HUES6 (cell line): ENCODE measurements at regions not wholly inside any gene's neighbourhood (a gene's known extent, or its start where the extent isn't known, plus 50 kb on each side); places are given as distances from the start of the nearest gene placed in this dataset.
"Not testable (repeated sequence)": the region's sequence is repeated elsewhere in the genome, so short reads cannot be mapped to it uniquely, and the experiment has no call there.

ENCODE experiments used
- H3K27ac ChIP-seq: 2 replicates; pipeline ENCODE4 v1.7.0; 2013; ENCODE audit warnings: low read depth, mild to moderate bottlenecking, low read length, inconsistent platforms
- H3K27me3 ChIP-seq: 2 replicates; pipeline ENCODE4 v1.6.1; 2013; ENCODE audit warnings: low read length; ENCODE audit not compliant: control insufficient read depth, insufficient read depth
- H3K36me3 ChIP-seq: 2 replicates; pipeline ENCODE4 v1.6.1; 2013; ENCODE audit warnings: low read length; ENCODE audit not compliant: control insufficient read depth, insufficient read depth
- H3K4me1 ChIP-seq: 2 replicates; pipeline ENCODE4 v1.6.1; 2013; ENCODE audit warnings: low read length; ENCODE audit not compliant: control insufficient read depth, insufficient read depth
- H3K4me3 ChIP-seq: 2 replicates; pipeline ENCODE4 v1.5.1; 2013; ENCODE audit warnings: low read depth, low read length
- H3K9ac ChIP-seq: one replicate; pipeline ENCODE4 v1.6.1; 2013; ENCODE audit warnings: mild to moderate bottlenecking, low read length
- H3K9me3 ChIP-seq: 2 replicates; pipeline ENCODE4 v1.6.1; 2013; ENCODE audit warnings: low read depth, low read length; ENCODE audit not compliant: control insufficient read depth, insufficient read depth

DNA sequence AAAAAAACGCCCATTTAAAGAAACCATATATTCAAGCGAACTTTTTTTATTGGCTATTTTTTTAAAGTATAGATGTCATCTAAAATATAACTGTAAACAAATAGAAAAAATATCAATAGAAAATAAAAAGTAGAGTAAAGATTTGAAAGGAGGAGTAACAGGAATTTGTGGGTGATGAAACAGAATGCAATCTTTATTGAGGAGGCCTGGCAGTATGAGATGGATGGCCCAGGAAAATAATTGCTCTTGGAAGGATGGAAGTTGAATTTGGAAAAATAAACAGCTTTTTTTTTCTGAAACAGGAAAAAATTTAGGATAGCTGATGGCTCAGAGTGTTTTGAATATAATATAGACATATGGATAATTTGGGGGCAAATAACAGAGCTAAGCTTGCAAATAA, 219.0 kb downstream of the CASP12 start:
- H3K9me3 ChIP-seq: peaks cover 8% of the 10 kb centered on the region; the same call in 1 of the 2 replicates
- no peak overlapping the region for H3K4me3 ChIP-seq
- no peaks in the 10 kb centered on the region for H3K36me3 ChIP-seq
- no peak overlapping the region for H3K9ac ChIP-seq
- peaks cover 20% of the 10 kb centered on the region for H3K4me1 ChIP-seq
- no peaks in the 10 kb centered on the region for H3K27me3 ChIP-seq
- peak overlapping the region; percentile 67; the same call in 1 of the 2 replicates for H3K27ac ChIP-seq

DNA sequence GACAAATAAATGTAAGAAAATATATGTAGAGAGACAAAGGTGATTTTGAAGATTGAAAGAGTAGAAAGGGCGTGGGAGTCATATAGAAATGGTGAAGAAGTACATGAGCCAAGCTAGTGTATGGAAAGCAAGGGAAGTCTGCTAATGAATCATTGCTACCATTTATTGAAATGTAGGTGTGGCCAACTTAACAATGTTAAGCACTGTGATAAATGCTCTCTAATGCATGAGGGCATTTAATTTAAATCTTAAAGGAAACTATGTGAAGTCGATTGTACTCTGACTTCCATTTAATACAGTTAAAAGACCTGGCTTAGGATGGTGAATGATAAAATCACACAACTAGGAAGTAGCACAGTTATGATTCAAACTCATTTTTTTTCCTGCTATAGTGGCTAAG, 219.9 kb downstream of the CASP12 start:
- H3K9me3 ChIP-seq: peaks cover 8% of the 10 kb centered on the region; the same call in 1 of the 2 replicates
- no peaks in the 10 kb centered on the region for H3K36me3 ChIP-seq
- H3K9ac ChIP-seq: no peak overlapping the region
- H3K27me3 ChIP-seq: no peaks in the 10 kb centered on the region
- H3K4me1 ChIP-seq: peaks cover 20% of the 10 kb centered on the region
- H3K27ac ChIP-seq: peak overlapping the region; percentile 59; the same call in 1 of the 2 replicates
- H3K4me3 ChIP-seq: no peak overlapping the region

DNA sequence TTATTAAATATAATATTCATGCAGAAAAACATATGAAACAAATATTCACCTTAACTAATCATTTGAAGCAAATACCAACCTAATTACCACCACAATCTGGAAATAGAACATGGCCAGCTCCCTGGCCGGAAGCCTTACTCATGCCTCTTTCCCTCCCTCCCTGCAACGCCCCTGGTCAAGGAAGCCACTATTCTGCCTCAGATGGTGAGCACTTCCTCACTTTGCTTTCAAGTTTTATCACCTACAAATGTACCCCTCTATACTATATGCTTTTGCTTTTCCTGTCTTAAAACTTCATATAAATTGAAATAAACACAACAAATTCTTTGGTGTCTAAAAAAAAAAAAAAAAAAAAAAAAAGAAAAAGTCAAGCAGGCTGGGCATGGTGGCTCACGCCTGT, 221.2 kb downstream of the CASP12 start:
- not testable (repeated sequence) for H3K9ac ChIP-seq, H3K36me3 ChIP-seq, H3K27me3 ChIP-seq, H3K27ac ChIP-seq, H3K4me3 ChIP-seq
- Histone ChIP-seq H3K9me3 (peaks cover 11% of the 10 kb centered on the region; the same call in 1 of the 2 replicates), H3K4me1 (peaks cover 20% of the 10 kb centered on the region)

DNA sequence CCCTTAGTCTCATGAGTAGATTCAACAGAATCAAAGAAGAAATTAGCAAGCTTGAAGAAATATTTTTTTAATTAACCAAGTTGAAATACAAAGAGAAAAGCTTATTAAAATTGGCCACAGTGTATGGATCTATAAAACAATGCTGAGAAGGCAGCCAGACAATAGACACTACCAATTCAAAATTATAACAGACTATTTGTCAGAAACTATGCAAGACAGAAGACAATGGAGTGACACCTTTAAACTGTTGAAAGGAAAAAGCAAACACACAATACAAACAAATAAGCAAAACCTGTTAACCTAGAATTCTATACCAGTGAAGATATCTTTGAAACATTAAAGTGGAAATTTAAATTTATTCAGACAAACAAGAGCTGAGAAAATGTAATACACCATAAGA, 225.4 kb downstream of the CASP12 start:
- no peaks in the 10 kb centered on the region for H3K36me3 ChIP-seq
- H3K9ac ChIP-seq: no peak overlapping the region
- no peaks in the 10 kb centered on the region; the same call in 1 of the 2 replicates for H3K4me1 ChIP-seq
- no peak overlapping the region for H3K27ac ChIP-seq
- H3K27me3 ChIP-seq: no peaks in the 10 kb centered on the region
- no peak overlapping the region for H3K4me3 ChIP-seq
- peaks cover 12% of the 10 kb centered on the region; the same call in 1 of the 2 replicates for H3K9me3 ChIP-seq

DNA sequence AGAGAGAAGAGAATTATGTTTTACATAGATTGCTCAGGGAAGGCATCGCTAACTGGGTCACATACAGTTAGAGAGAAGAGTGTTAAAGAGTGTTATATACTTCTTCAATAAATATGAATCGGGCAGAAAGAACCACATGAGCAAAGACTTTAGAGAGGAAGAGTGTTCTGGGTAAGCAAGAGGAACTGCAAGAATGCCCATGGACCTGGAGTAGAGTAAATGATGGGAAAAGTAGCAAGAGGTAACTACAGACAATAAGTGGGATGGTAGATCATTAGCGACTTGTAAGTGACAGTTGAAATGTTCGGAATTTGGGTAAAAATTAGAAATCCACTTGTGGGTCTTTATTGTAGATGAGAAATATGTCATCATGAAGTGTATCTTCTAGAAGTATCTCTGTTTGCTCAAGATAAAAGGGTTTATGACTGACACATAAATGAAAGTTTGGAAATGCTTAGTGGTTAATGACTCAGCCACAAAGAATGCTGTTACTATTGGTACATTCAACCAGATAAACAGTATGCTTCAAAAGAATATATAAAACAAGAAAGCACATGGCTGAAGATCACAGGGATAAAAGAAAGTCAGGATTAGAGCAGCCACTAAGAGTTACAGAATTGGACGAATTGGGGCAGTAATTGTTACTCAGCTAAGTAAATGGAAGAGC, 229.3 kb downstream of the CASP12 start:
- H3K27ac ChIP-seq: no peak overlapping the region
- no peaks in the 10 kb centered on the region for H3K27me3 ChIP-seq
- H3K9me3 ChIP-seq: peaks cover 4% of the 10 kb centered on the region; the same call in 1 of the 2 replicates
- H3K9ac ChIP-seq: no peak overlapping the region
- no peaks in the 10 kb centered on the region for H3K36me3 ChIP-seq
- H3K4me1 ChIP-seq: no peaks in the 10 kb centered on the region; the same call in 1 of the 2 replicates
- H3K4me3 ChIP-seq: no peak overlapping the region

DNA sequence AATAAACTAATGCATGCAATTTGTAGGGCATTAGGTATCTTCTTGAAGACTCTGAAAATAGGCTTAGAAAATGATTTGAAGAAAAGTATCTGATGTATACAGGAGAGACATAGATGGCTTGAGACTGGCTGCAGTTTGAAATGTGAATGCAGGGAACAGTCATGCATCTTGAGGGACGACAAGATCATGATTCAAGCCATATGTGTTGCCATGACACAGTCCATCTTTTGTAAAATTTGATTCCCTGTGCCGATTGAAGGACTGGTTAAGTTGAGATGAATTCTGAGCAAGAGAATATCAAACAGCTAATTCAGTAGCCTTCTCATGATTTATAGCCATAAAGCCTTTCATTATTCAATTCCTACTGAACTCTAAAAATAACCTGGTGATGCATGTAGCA, 231.6 kb downstream of the CASP12 start:
- Histone ChIP-seq H3K4me1 (no peaks in the 10 kb centered on the region; the same call in 1 of the 2 replicates), H3K9me3 (no peaks in the 10 kb centered on the region), H3K36me3 (no peaks in the 10 kb centered on the region), H3K27ac (no peak overlapping the region), H3K9ac (no peak overlapping the region), H3K27me3 (no peaks in the 10 kb centered on the region), H3K4me3 (no peak overlapping the region)

DNA sequence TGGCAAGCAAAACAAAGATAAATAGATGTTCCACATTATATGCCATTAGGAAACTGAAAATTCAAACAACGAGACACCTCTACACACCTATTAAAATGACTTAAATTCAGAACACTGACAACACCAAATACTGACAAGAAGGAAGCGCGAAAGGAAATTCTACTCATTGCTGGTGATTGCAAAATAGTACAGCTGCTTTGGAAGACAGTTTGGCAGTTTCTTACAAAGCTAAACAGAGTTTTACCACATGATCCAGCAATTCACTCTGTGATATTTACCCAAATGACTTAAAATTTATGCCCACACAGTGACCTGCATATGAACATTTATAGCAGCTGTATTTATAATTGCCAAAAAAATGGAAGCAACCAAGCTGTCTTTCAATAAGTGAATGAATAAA, 232.6 kb downstream of the CASP12 start:
- H3K36me3 ChIP-seq: no peaks in the 10 kb centered on the region
- H3K4me3 ChIP-seq: no peak overlapping the region
- H3K4me1 ChIP-seq: no peaks in the 10 kb centered on the region
- H3K27me3 ChIP-seq: no peaks in the 10 kb centered on the region
- H3K9me3 ChIP-seq: no peaks in the 10 kb centered on the region
- H3K9ac ChIP-seq: no peak overlapping the region
- H3K27ac ChIP-seq: no peak overlapping the region

DNA sequence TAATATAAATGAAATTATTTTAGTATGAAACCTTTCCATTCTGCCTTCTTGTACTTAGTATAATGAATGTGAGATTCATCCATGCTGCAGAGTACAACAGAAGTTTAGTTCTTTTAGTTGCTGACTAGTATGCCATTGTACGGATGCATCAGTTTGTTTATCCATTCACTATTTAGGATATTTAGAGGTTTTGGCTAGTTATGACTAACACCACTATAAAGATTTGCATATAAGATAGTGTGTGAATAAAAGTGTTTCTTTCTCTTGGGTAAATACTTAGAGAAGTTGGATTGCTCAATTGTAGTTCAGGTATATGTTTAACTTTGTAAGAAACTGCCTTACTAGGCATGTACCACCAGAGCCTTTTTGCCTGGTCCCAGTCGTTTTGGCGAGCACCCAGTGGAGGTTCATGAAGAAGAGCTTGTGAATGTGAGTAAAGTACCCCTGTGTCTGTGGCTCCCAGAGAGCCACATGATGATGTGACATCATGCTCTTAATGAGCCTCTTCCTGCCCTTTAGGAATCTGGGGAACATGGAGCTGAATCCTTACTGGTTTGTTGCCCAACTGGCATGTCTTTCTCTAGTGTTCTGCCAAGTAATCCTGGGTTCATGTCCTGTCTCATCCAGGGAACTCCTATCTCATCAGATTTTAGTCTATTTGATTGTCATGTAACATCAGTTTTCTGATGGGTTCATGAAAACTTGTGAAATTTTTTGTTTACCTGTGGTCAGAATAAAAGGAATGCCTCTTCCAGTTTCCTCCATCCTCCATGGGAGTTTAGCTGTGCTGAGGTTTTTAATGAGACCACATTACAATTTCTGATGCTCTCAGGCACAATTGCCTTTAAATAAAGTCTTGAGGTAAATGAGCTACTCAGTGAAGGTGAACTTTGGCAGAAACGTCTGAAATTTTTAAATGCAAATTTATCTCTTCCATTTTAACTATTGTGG, 234.8 kb downstream of the CASP12 start:
- no peak overlapping the region for H3K4me3 ChIP-seq
- no peak overlapping the region for H3K27ac ChIP-seq
- H3K9ac ChIP-seq: no peak overlapping the region
- no peaks in the 10 kb centered on the region for H3K27me3 ChIP-seq
- no peaks in the 10 kb centered on the region for H3K9me3 ChIP-seq
- H3K36me3 ChIP-seq: no peaks in the 10 kb centered on the region
- H3K4me1 ChIP-seq: no peaks in the 10 kb centered on the region

DNA sequence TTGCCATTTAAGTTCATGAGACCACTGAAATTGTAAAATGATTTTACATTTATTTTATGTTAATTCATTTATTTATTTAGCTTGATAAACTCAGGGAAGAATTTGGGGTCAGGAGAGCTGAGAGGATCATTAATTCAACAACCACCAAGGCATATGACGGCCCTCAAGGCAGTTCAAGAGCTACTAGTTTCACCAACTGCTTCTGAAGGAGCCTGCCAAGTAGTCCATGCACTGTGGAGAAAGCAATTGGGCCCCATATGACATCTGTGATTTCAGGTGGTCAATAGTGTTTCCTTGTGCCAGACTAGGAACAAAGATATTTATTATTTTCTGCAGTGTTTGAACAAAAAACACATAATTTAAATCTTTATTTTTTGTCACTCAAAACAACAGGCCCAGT, 236.4 kb downstream of the CASP12 start:
- Histone ChIP-seq H3K27ac (no peak overlapping the region), H3K9me3 (no peaks in the 10 kb centered on the region), H3K9ac (no peak overlapping the region), H3K36me3 (no peaks in the 10 kb centered on the region), H3K4me3 (no peak overlapping the region), H3K27me3 (no peaks in the 10 kb centered on the region), H3K4me1 (no peaks in the 10 kb centered on the region)

DNA sequence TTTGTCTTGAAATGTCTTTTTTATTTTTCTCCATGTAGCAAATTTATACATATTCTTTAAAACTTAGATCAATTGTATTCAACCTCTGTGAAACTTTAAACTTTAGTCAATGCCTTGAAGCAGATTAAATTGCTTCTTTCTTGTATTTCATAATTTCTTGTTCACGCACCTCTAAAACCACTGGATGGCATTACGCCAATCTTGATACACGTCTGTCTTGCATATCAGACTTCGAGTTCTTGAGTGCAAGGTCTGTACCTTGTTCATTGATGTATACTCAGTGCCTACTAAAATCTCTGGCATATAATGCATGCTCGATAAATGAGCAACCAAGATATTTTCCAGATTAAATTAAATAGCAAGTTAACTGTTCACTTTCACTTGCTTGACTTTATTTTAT, 236.8 kb downstream of the CASP12 start:
- H3K9ac ChIP-seq: no peak overlapping the region
- H3K27ac ChIP-seq: no peak overlapping the region
- no peaks in the 10 kb centered on the region for H3K36me3 ChIP-seq
- no peaks in the 10 kb centered on the region for H3K27me3 ChIP-seq
- no peaks in the 10 kb centered on the region for H3K9me3 ChIP-seq
- no peak overlapping the region for H3K4me3 ChIP-seq
- H3K4me1 ChIP-seq: no peaks in the 10 kb centered on the region

DNA sequence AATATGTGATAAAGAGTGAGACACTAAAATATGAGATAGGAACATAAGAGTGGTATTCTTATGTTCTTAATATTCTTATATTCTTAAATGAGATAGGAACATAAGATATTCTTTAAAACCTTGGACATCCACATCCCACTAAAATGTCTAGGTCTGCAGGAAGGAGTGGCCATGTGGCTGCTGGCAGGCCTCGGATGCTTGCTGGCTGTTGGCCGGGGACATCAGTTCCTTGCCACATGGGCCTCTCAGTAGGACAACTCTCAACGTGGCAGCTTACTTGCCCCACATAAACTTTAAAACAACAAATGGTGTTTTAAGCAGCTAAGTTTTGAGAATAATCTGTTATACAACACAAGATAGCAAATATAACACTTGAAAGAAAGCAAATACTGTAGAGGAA, 240.1 kb downstream of the CASP12 start:
- Histone ChIP-seq H3K27me3 (no peaks in the 10 kb centered on the region), H3K9ac (no peak overlapping the region), H3K4me1 (peaks cover 4% of the 10 kb centered on the region; the same call in 1 of the 2 replicates), H3K9me3 (no peaks in the 10 kb centered on the region), H3K4me3 (no peak overlapping the region), H3K36me3 (no peaks in the 10 kb centered on the region), H3K27ac (no peak overlapping the region)
